PC-3 (cell line): ENCODE measurements at regions not wholly inside any gene's neighbourhood (a gene's known extent, or its start where the extent isn't known, plus 50 kb on each side); places are given as distances from the start of the nearest gene placed in this dataset.

Experiments
- ATAC-seq: fragments of 200-7000 bp; cut with Tn5 transposase; 2 replicates; pipeline ENCODE4 v1.9.1; 2020; ENCODE audit warnings: mild to moderate bottlenecking, moderate library complexity
- BruUV-seq: library from RNA; stranded (reverse); fragments of 400-500 nt; replicated peaks from 2 replicates; lab custom pipeline; 2021; lab: Mats Ljungman, UMichigan
- CTCF ChIA-PET: fragments of 300-600 bp; sonication (Branson Sonifier 250); formaldehyde crosslinking; loops from one replicate; lab custom pipeline; 2022; ENCODE audit warnings: antibody characterized with exemption; lab: Charles Lee
- POLR2A ChIA-PET: fragments of 300-600 bp; sonication (Branson Sonifier 250); formaldehyde crosslinking; loops from one replicate; lab custom pipeline; 2022; ENCODE audit warnings: antibody characterized with exemption; ENCODE audit not compliant: unreplicated experiment; lab: Charles Lee
- DNase-seq: peaks from one replicate; pipeline ENCODE4 v3.0.0-alpha.2; 2015
- H2AFZ ChIP-seq: fragments of 300-600 bp; sonication (generic); 2 replicates; pipeline ENCODE4 v1.6.0; 2016; ENCODE audit warnings: antibody characterized with exemption, low read length
- H3F3A ChIP-seq: fragments of 300-600 bp; sonication (generic); one replicate; pipeline ENCODE4 v1.6.0; 2017; ENCODE audit warnings: antibody characterized with exemption, low read length, control low read depth, mild to moderate bottlenecking; ENCODE audit not compliant: unreplicated experiment
- H3K27ac ChIP-seq: fragments of 300-600 bp; sonication (generic); 2 replicates; pipeline ENCODE4 v1.5.1; 2016; ENCODE audit warnings: mild to moderate bottlenecking, low read length
- H3K27me3 ChIP-seq: fragments of 300-600 bp; sonication (generic); 2 replicates; pipeline ENCODE4 v1.6.1; 2016; ENCODE audit warnings: low read length, mixed read lengths
- H3K36me3 ChIP-seq: fragments of 300-600 bp; sonication (generic); 2 replicates; pipeline ENCODE4 v1.6.1; 2016; ENCODE audit warnings: low read depth, mixed run types, low read length, mixed read lengths
- H3K4me1 ChIP-seq: fragments of 300-600 bp; sonication (generic); 2 replicates; pipeline ENCODE4 v1.5.1; 2016; ENCODE audit warnings: low read length; ENCODE audit not compliant: insufficient read depth
- H3K4me2 ChIP-seq: fragments of 300-600 bp; sonication (generic); 2 replicates; pipeline ENCODE4 v1.6.0; 2016; ENCODE audit warnings: low read length
- H3K4me3 ChIP-seq: fragments of 300-600 bp; sonication (generic); 2 replicates; pipeline ENCODE4 v1.5.1; 2016; ENCODE audit warnings: mild to moderate bottlenecking, low read length, mixed read lengths
- H3K79me2 ChIP-seq: fragments of 300-600 bp; sonication (generic); 2 replicates; pipeline ENCODE4 v1.6.1; 2017; ENCODE audit warnings: low read length, mixed read lengths
- H3K9ac ChIP-seq: fragments of 300-600 bp; sonication (generic); 2 replicates; pipeline ENCODE4 v1.6.0; 2016; ENCODE audit warnings: mild to moderate bottlenecking, low read length
- H3K9me2 ChIP-seq: fragments of 300-600 bp; sonication (generic); replicated peaks from 2 replicates; pipeline ENCODE4 v1.6.1; 2016; ENCODE audit warnings: mixed run types, low read length, mixed read lengths
- H3K9me3 ChIP-seq: fragments of 300-600 bp; sonication (generic); 2 replicates; pipeline ENCODE4 v1.6.1; 2016; ENCODE audit warnings: low read length, mixed read lengths
- H4K20me1 ChIP-seq: fragments of 300-600 bp; sonication (generic); 2 replicates; pipeline ENCODE4 v1.6.1; 2016; ENCODE audit warnings: low read length, mixed read lengths
- EZH2 ChIP-seq: fragments of 300-600 bp; sonication (generic); IDR thresholded peaks from one replicate; pipeline ENCODE4 v1.6.1; 2017; ENCODE audit warnings: antibody characterized with exemption, mild to moderate bottlenecking, low read length; ENCODE audit not compliant: unreplicated experiment
- EZH2phosphoT487 ChIP-seq: fragments of 300-600 bp; sonication (generic); IDR thresholded peaks from 2 replicates; pipeline ENCODE4 v1.6.1; 2018; ENCODE audit warnings: mild to moderate bottlenecking, antibody characterized with exemption, low read length, borderline replicate concordance
- intact Hi-C: fragments of 100-400 bp; cut with micrococcal nuclease; formaldehyde crosslinking; loops from 2 replicates; pipeline ENCODE4 v1.9.0; 2023
- TF ChIP-seq, protein P1 (sequence below): fragments of 300-600 bp; sonication (generic); conservative IDR thresholded peaks from 2 replicates; pipeline ENCODE4 v1.5.1; 2017; ENCODE audit warnings: antibody characterized with exemption, low read depth, mild to moderate bottlenecking, low read length

DNA sequence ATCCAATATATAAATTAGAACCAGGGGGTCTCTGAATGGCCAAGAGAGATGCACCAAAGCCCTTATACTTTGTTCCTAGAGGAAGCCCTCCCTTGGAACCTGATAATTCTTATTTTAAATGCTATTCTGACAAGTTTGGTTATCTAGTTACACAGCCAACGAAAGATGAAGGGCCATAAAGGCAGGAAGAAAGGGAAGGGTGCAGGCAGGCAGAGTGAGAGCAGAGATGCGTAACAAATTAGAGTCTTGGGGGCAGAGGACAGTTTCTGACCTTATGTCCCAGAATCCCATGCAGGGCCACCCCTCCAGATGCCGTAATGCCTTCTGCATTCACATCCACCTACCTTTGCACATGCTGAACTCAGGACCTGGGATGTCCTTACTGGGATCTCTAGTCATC, 344.6 kb upstream of the ARID1B start:
- H3K79me2 ChIP-seq, result no peaks in the 10 kb centered on the region
- intact Hi-C loops, result loop anchor here (5.0 to 10.0 kb wide), 2 partner anchors 675 to 1118 kb away; partner anchors contain the start of gene TFB1M
- no TSS peak for BruUV-seq
- DNase-seq (no peak), ATAC-seq (no peak)
- H3K9me2 ChIP-seq, result no peaks in the 10 kb centered on the region
- H3K9ac ChIP-seq, result no peak overlapping the region
- POLR2A ChIA-PET, result no interaction called here
- CTCF ChIA-PET, result no interaction called here
- H2AFZ ChIP-seq, result no peak overlapping the region
- no peaks in the 10 kb centered on the region for H3K36me3 ChIP-seq
- no peak overlapping the region for H3K4me3 ChIP-seq
- no peaks in the 10 kb centered on the region for H3K9me3 ChIP-seq
- H3K27me3 ChIP-seq, result no peaks in the 10 kb centered on the region
- no peaks in the 10 kb centered on the region for H4K20me1 ChIP-seq
- TF ChIP-seq, protein P1, sequence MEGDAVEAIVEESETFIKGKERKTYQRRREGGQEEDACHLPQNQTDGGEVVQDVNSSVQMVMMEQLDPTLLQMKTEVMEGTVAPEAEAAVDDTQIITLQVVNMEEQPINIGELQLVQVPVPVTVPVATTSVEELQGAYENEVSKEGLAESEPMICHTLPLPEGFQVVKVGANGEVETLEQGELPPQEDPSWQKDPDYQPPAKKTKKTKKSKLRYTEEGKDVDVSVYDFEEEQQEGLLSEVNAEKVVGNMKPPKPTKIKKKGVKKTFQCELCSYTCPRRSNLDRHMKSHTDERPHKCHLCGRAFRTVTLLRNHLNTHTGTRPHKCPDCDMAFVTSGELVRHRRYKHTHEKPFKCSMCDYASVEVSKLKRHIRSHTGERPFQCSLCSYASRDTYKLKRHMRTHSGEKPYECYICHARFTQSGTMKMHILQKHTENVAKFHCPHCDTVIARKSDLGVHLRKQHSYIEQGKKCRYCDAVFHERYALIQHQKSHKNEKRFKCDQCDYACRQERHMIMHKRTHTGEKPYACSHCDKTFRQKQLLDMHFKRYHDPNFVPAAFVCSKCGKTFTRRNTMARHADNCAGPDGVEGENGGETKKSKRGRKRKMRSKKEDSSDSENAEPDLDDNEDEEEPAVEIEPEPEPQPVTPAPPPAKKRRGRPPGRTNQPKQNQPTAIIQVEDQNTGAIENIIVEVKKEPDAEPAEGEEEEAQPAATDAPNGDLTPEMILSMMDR, result no peak
- TF ChIP-seq EZH2 (no peak), EZH2phosphoT487 (no peak)
- H3K27ac ChIP-seq, result no peak overlapping the region
- no peak overlapping the region for H3K4me2 ChIP-seq
- H3F3A ChIP-seq, result no peaks in the 10 kb centered on the region
- H3K4me1 ChIP-seq, result peaks cover 11% of the 10 kb centered on the region

- ATAC-seq, result no peak
- no peak for DNase-seq
- ChIA-PET POLR2A (no interaction called here), CTCF (no interaction called here)
- Histone ChIP-seq H3F3A (no peaks in the 10 kb centered on the region), H2AFZ (no peak overlapping the region), H3K4me1 (peaks cover 10% of the 10 kb centered on the region), H3K9me3 (no peaks in the 10 kb centered on the region), H3K27me3 (no peaks in the 10 kb centered on the region), H3K9ac (no peak overlapping the region), H3K36me3 (no peaks in the 10 kb centered on the region), H3K4me3 (no peak overlapping the region), H3K9me2 (no peaks in the 10 kb centered on the region), H3K27ac (no peak overlapping the region), H3K4me2 (no peak overlapping the region), H3K79me2 (no peaks in the 10 kb centered on the region), H4K20me1 (no peaks in the 10 kb centered on the region)
- TF ChIP-seq, protein P1, result no peak
- TF ChIP-seq EZH2phosphoT487 (no peak), EZH2 (no peak)
- no TSS peak for BruUV-seq
- intact Hi-C loops, result loop anchor here (5.0 to 10.0 kb wide), 2 partner anchors 677 to 1116 kb away; partner anchors contain the start of gene TFB1M
Observed at GRCh38 chr6:156430386-156430785, 346.8 kb upstream of the ARID1B start.

- Histone ChIP-seq H3K4me2 (peak overlapping the region; percentile 39), H3K27ac (peak overlapping the region; percentile 54), H3K4me3 (no peak overlapping the region), H3K27me3 (no peaks in the 10 kb centered on the region), H4K20me1 (no peaks in the 10 kb centered on the region), H3K4me1 (peaks cover 11% of the 10 kb centered on the region), H3F3A (no peaks in the 10 kb centered on the region), H3K9ac (no peak overlapping the region; the same call in 1 of the 2 replicates), H3K9me2 (no peaks in the 10 kb centered on the region), H2AFZ (no peak overlapping the region), H3K79me2 (no peaks in the 10 kb centered on the region), H3K9me3 (no peaks in the 10 kb centered on the region), H3K36me3 (no peaks in the 10 kb centered on the region)
- ChIA-PET CTCF (no interaction called here), POLR2A (interaction anchor here (0.5 kb wide), 1 partner anchor 132 kb away, joined by 3 read pairs; no protein-coding TSS in a partner anchor)
- intact Hi-C loops, result no loop called here
- no TSS peak for BruUV-seq
- TF ChIP-seq EZH2phosphoT487 (no peak), EZH2 (no peak)
- TF ChIP-seq, protein P1, result no peak
- DNase-seq (peak; percentile 90), ATAC-seq (peak; percentile 98)
Observed at GRCh38 chr6:156427345-156427744, 349.8 kb upstream of the ARID1B start.
